Dendritic cell treated with granulocyte-macrophage colony-stimulating factor and Interleukin-4, amounts not matched to agents 40 ng/mL and 50 ng/mL, for 4 days (primary cell): ENCODE measurements at regions not wholly inside any gene's neighbourhood (a gene's known extent, or its start where the extent isn't known, plus 50 kb on each side); places are given as distances from the start of the nearest gene placed in this dataset.

Experiments
- H3K27ac Mint-ChIP-seq: one replicate; pipeline ENCODE4 v1.8.0; 2022; ENCODE audit warnings: mild to moderate bottlenecking, mixed read lengths
- H3K27me3 Mint-ChIP-seq: one replicate; pipeline ENCODE4 v1.8.0; 2022; ENCODE audit warnings: mild to moderate bottlenecking, mixed read lengths
- H3K36me3 Mint-ChIP-seq: one replicate; pipeline ENCODE4 v1.8.0; 2022; ENCODE audit warnings: low read depth, mixed read lengths
- H3K4me1 Mint-ChIP-seq: one replicate; pipeline ENCODE4 v1.8.0; 2022; ENCODE audit warnings: low read depth, mixed read lengths
- H3K4me3 Mint-ChIP-seq: one replicate; pipeline ENCODE4 v1.8.0; 2022; ENCODE audit warnings: mild to moderate bottlenecking, moderate library complexity, mixed read lengths
- H3K9me3 Mint-ChIP-seq: one replicate; pipeline ENCODE4 v1.8.0; 2022; ENCODE audit warnings: mixed read lengths
- intact Hi-C: fragments of 100-400 bp; cut with micrococcal nuclease; formaldehyde crosslinking; loops from one replicate; pipeline ENCODE4 v1.15.0; 2022

DNA sequence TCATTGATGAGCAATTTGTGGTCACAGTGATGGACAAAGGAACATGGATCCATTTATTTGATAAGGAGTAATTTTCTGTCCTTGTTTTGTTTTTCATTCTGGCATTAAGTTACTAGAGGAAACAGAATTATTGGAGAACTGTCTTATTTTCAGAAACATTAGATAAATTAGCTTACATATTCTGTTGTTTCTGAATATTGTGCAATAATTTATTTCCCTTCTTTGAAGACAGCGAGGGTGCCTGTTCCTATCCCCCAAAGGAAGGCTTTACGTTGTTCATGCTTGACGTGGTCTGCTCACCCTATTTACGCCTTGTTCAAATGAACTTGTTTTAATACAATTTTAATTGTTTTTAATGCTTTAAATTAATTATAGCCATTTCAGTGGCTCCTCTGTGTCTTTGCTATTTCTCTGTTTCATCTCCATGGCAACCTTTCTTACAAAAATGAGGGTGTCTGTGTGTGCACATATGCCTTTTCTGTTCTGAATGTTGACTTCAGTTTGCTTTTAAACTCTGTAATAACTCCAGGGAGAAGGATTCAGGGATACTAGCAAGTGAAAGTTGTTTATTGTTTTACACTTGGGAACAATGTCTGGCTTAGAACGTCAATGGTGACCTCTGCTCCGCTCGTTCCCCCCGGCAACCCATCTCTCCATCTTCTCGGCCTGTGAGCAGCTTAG, 138.3 kb upstream of the PLET1 start:
- intact Hi-C loops = no loop called here
- Mint-ChIP-seq H3K9me3 (no peaks in the 10 kb centered on the region), H3K27me3 (no peaks in the 10 kb centered on the region), H3K4me3 (no peak overlapping the region), H3K4me1 (no peaks in the 10 kb centered on the region), H3K27ac (no peak overlapping the region), H3K36me3 (no peaks in the 10 kb centered on the region)

DNA sequence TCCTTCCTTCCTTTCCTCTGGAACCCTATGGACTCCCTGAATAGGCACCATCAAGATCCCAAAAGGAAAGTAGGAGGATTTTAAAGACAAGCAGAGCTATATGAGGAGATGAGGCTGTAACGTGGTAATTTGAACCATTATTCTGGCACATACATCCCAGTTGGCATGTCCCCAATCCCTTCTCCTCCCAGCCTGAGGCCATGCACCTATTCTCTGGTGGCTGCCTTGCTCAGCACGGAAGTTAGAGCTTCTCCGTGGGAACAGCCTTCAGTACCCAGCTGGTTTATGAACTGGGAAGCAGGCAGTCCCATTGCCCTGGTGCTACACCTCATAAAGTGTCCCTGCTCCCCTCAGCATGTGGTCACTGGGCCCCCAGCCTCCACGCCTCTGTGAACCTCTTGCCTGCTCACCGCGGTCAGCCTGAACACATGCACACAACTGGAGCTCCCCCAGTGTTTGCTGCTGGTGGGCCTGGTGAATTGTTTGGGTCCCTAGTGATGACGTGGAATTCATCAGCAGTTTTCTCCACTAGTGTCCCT, 139.9 kb upstream of the PLET1 start:
- Mint-ChIP-seq H3K27me3 (no peaks in the 10 kb centered on the region), H3K27ac (no peak overlapping the region), H3K4me1 (no peaks in the 10 kb centered on the region), H3K9me3 (no peaks in the 10 kb centered on the region), H3K36me3 (no peaks in the 10 kb centered on the region), H3K4me3 (no peak overlapping the region)
- intact Hi-C loops = no loop called here

DNA sequence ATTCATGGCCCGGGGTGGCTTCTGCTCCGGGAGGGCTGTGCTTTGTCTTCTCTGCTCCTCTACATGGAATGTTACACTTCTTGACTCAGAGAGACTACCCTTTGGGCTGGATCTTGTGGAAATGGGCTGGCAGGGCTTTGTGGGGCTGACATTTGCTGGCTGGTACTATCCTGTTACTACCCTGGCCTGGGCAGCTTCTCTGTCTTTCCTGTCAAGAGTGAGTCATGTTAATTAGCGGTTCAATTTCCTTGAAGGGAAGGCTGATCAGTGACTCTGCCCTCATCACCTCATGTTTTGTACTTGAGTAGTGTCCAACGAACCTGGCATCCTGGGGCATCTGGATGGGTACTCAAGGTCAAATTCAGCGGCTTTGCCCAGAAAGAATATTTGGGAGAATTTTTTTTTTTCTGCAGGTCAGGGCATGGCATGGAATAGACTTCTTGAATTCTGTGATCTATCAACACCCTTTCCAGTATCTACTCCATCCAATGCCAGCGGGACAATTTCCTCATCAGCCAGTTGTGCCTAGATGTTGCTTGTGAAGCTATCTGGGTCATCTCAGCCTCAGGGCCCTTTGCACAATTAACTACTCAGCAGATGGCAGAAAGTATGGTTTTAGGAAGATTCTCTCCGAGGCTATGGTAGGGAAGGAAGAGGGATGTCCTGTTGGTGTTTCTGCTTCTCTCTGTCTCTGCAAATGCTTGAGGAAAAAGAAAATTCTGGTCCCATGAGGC, 140.5 kb upstream of the PLET1 start:
- Mint-ChIP-seq H3K4me1 (no peaks in the 10 kb centered on the region), H3K4me3 (no peak overlapping the region), H3K27me3 (no peaks in the 10 kb centered on the region), H3K27ac (no peak overlapping the region), H3K36me3 (no peaks in the 10 kb centered on the region), H3K9me3 (no peaks in the 10 kb centered on the region)
- intact Hi-C loops = no loop called here

DNA sequence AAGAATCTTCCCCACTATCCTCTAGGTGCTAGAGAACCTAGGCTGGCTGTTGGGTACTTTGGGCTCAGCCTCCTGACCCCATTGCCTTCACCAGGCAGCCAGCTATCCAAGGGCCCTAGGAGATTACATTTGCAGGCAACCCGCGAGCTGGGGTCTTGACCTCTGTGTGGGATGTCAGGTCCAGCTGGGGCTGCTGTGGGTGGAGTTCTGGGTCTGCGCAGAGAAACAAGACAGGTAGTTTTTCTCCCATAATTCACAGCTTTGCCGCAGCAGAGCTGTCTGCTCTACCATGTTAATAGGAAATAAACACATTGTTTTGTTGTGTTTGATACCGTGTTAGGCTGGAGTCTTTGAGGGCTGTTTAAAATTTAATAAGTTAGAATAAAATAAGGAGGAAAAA, 142.8 kb upstream of the PLET1 start:
- H3K27ac Mint-ChIP-seq = no peak overlapping the region
- intact Hi-C loops = no loop called here
- peaks cover 3% of the 10 kb centered on the region for H3K27me3 Mint-ChIP-seq
- H3K4me3 Mint-ChIP-seq = no peak overlapping the region
- no peaks in the 10 kb centered on the region for H3K36me3 Mint-ChIP-seq
- no peaks in the 10 kb centered on the region for H3K4me1 Mint-ChIP-seq
- H3K9me3 Mint-ChIP-seq = no peaks in the 10 kb centered on the region

DNA sequence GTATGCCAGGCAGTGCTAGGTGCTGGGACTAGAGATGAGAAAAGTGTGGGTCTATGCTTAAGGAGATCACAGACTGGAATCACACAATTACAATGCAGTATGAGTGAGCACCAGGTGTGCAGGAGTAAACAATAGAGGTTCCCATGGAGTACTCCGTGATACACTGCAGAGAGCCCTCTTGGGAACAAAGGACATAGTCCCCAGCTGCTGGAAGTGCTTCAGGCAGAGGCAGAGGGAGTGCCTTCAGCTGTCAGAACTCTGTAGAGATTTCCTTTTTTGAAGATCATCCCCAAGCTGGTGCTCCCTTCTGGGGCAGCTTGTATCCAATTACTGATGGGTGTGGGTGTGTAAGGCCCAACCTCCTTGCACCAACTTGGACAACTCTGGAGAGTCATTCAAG, 143.5 kb upstream of the PLET1 start:
- Mint-ChIP-seq H3K4me3 (no peak overlapping the region), H3K9me3 (no peaks in the 10 kb centered on the region), H3K36me3 (no peaks in the 10 kb centered on the region), H3K27ac (no peak overlapping the region), H3K27me3 (peaks cover 3% of the 10 kb centered on the region), H3K4me1 (no peaks in the 10 kb centered on the region)
- intact Hi-C loops = no loop called here

DNA sequence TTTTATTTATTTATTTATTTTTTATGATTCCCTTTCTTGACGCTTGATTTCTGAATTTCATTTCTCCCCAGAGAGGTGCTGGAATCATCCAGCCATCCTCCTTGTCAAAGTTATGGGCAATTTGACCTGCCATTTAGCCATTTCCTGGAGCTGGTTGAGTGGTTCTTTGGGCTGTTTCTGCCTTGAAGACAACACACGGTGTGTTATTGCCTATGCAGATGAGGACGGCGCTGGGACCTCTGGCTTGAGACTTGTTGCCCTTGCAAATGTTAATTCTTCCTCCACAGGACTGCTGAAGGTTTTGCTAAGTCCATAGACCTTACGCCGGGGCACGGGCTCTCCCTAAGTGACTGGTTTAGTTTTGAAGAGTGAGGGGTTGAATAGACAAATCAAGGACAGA, 147.9 kb upstream of the PLET1 start:
- H3K4me3 Mint-ChIP-seq = no peak overlapping the region
- intact Hi-C loops = no loop called here
- no peaks in the 10 kb centered on the region for H3K9me3 Mint-ChIP-seq
- H3K4me1 Mint-ChIP-seq = peaks cover 7% of the 10 kb centered on the region
- no peak overlapping the region for H3K27ac Mint-ChIP-seq
- no peaks in the 10 kb centered on the region for H3K36me3 Mint-ChIP-seq
- peaks cover 3% of the 10 kb centered on the region for H3K27me3 Mint-ChIP-seq

DNA sequence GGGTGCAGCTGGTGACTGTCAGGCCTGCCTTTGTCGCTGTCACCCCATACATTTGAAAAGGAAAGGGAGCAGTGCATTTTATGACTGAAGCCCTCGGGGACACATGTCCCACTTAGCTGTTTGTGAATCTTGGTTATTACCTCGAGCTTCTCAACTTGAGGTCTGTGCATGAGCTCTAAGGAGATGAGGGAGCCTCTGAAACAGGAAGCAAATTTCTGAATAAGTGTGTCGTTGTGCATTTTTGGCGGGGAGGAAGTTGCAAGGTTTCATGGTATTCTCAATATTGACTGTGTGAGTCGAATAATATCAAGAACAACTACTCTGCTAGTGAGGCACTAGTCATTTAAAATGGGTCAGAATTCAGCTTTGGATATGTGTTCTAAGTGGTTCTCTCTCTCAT, 149.7 kb upstream of the PLET1 start:
- Mint-ChIP-seq H3K27me3 (peaks cover 6% of the 10 kb centered on the region), H3K27ac (no peak overlapping the region), H3K4me3 (no peak overlapping the region), H3K4me1 (peaks cover 7% of the 10 kb centered on the region), H3K36me3 (no peaks in the 10 kb centered on the region), H3K9me3 (peaks cover 9% of the 10 kb centered on the region)
- intact Hi-C loops = no loop called here

DNA sequence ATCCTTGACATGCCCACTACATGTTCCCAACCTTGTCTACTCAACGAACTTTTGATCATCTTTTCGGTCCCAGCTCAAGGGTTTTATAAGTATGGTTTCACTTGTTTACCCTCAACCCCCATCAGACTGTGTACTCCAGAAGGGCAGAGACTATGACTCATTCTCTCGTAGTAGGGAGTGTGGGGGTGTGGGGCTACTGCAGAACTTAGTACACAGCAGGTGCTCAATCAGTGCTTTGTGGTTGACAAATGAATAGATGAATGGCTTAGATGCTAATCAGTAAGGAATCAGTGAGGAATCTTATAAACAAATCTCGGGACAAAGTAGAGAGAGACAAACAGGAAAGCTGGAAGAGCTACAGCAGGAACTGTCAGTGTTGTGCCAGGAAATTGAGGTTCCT, 151.7 kb upstream of the PLET1 start:
- intact Hi-C loops = no loop called here
- Mint-ChIP-seq H3K27me3 (peaks cover 7% of the 10 kb centered on the region), H3K36me3 (no peaks in the 10 kb centered on the region), H3K4me3 (no peak overlapping the region), H3K27ac (no peak overlapping the region), H3K9me3 (peaks cover 10% of the 10 kb centered on the region), H3K4me1 (peaks cover 7% of the 10 kb centered on the region)

DNA sequence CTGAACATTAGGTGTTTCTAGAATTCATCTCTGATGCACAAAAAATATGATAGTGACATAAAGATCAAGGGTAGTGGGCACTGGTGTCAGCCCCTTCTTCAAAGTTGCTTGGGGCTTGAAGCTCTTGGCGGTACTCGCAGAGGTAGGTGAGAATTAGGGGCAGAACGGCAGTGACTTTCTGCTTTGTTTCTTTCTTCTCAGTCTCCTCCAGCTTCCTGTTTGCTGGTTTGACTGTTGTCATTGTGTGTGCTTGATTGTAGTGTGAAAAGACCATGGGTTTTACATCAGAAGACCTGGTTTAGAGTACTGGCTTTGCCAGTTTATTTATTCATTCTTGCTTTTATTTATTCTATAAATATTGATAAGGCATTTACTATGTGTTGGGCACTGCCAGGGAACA, 156.7 kb upstream of the PLET1 start:
- no peak overlapping the region for H3K4me3 Mint-ChIP-seq
- peaks cover 9% of the 10 kb centered on the region for H3K27me3 Mint-ChIP-seq
- intact Hi-C loops = no loop called here

DNA sequence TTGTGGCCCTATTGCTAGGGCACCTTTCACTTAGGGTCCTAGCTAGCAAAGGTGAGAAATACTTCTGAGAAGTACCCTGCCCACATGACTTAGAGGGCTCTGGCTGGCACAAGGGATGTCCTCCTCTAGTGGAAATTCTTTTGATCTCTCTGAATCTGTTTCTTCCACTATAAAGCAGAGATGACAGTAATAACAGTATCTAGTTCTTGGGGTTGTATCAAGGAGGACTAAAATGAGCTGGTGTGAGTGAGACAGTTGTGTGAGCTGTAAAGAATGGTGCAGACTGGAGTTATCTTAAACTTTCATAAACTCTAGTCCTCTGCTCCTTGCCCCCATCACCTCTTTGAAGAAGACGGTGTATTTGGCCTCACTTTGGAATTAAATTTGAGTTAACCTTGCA, 157.8 kb upstream of the PLET1 start:
- H3K9me3 Mint-ChIP-seq = peaks cover 10% of the 10 kb centered on the region
- no peak overlapping the region for H3K27ac Mint-ChIP-seq
- H3K4me1 Mint-ChIP-seq = no peaks in the 10 kb centered on the region
- H3K27me3 Mint-ChIP-seq = peaks cover 9% of the 10 kb centered on the region
- H3K36me3 Mint-ChIP-seq = no peaks in the 10 kb centered on the region
- no peak overlapping the region for H3K4me3 Mint-ChIP-seq
- intact Hi-C loops = no loop called here

More for the DNA sequence above, 156.7 kb upstream of the PLET1 start:
- no peaks in the 10 kb centered on the region for H3K36me3 Mint-ChIP-seq
- H3K9me3 Mint-ChIP-seq = peaks cover 10% of the 10 kb centered on the region
- H3K4me1 Mint-ChIP-seq = no peaks in the 10 kb centered on the region
- H3K27ac Mint-ChIP-seq = no peak overlapping the region

DNA sequence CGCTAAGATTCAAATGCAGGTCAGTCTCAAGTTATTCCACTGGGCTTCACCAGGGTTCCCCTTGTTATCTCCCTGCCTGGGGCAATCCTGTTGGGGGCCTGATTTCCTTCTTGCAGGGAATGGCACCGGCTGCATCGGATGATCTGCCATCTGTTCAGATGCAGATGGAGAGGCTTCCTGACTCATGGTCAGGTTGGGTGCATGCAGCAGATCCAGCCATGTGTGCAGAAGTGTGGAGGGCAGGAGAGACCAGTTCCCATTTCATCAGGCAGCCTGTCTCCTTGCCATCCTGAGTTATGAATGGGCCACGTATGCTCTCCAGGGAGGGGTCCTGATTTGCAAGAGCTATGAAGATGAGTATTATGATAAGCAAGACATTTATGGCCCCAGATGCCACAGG, 161.2 kb upstream of the PLET1 start:
- Mint-ChIP-seq H3K4me3 (no peak overlapping the region), H3K27me3 (peaks cover 3% of the 10 kb centered on the region), H3K9me3 (no peaks in the 10 kb centered on the region), H3K27ac (no peak overlapping the region), H3K36me3 (no peaks in the 10 kb centered on the region), H3K4me1 (no peaks in the 10 kb centered on the region)
- intact Hi-C loops = no loop called here

DNA sequence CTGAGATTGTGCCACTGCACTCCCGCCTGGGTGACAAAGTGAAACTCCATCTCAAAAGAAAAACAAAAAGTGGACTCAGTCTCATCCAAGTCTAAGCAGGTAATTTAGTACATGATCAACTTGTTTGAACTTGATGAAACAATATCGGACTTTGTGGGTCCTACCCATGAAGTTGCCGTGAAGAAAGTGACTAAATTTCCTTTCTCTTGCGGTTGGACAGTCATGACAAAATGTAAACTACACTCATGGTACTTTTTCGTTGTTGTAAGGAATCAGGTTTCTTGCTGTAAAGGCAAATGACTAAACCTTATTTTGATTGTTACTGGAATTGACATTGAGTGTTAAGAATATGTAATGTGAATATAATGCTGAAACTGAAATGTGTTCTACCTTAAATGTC, 164.5 kb upstream of the PLET1 start:
- Mint-ChIP-seq H3K9me3 (peaks cover 10% of the 10 kb centered on the region), H3K4me1 (no peaks in the 10 kb centered on the region), H3K4me3 (no peak overlapping the region), H3K27me3 (no peaks in the 10 kb centered on the region), H3K27ac (no peak overlapping the region), H3K36me3 (no peaks in the 10 kb centered on the region)
- intact Hi-C loops = no loop called here

DNA sequence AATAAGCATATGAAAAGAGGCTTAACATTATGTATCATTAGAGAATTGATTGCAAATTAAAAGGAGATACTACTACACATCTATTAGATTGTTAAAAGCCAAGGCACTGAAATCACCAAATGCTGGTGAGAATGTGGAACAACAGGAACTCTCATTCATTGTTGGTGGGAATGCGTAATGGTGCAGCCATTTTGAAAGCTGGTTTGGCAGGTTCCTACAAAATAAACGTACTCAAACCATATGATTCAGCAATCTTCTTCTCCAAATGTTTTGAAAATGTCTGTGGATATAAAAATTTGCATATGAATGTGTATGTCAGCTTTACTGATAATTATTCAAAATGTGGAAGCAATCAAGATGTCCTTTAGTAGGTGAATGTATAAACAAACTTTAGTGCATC, 176.4 kb upstream of the PLET1 start:
- Mint-ChIP-seq H3K27ac (no peak overlapping the region), H3K9me3 (peaks cover 38% of the 10 kb centered on the region), H3K4me3 (no peak overlapping the region), H3K27me3 (peaks cover 5% of the 10 kb centered on the region), H3K36me3 (no peaks in the 10 kb centered on the region), H3K4me1 (no peaks in the 10 kb centered on the region)
- intact Hi-C loops = no loop called here

DNA sequence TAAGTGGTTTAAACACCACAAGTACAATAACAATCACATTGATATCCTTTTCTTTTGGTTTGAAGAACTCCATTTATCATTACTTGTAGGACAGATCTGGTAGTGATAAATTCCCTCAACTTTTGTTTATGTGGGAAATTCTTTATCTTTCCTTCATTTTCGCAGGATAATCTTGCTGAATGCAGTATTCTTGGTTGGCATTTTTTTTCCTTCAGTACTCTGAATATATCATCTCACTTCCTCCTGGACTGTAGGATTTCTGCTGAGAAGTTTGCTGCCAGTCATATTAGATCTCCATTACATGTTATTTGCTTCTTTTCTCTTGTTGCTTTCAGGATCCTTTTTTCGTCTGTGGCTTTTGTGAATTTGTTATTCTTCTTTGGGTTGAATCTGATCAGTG, 179.0 kb upstream of the PLET1 start:
- peaks cover 2% of the 10 kb centered on the region for H3K27me3 Mint-ChIP-seq
- no peak overlapping the region for H3K4me3 Mint-ChIP-seq
- H3K27ac Mint-ChIP-seq = no peak overlapping the region
- H3K9me3 Mint-ChIP-seq = peaks cover 49% of the 10 kb centered on the region
- no peaks in the 10 kb centered on the region for H3K4me1 Mint-ChIP-seq
- intact Hi-C loops = no loop called here
- H3K36me3 Mint-ChIP-seq = no peaks in the 10 kb centered on the region

DNA sequence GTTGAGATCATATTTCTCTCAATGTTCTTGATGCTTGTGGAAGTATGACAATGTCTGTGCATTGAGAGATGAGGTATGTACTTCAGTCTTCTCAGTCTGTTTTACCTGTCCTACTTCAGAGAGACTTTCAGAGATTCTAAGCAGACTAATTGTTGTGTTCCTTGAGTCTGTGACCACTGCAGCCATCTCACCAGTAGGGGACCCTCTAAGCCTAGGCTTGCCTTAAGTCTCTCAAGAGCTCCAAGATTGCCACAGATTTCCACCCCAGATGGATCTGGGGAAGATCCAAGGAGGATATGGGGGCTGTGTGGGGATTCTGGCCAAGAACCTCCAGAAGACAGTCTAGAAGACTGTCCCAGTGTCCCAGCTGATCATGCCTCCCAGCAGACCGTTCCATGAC, 179.9 kb upstream of the PLET1 start:
- H3K4me3 Mint-ChIP-seq = no peak overlapping the region
- no peaks in the 10 kb centered on the region for H3K36me3 Mint-ChIP-seq
- peaks cover 58% of the 10 kb centered on the region for H3K9me3 Mint-ChIP-seq
- peaks cover 2% of the 10 kb centered on the region for H3K27me3 Mint-ChIP-seq
- no peaks in the 10 kb centered on the region for H3K4me1 Mint-ChIP-seq
- intact Hi-C loops = no loop called here
- no peak overlapping the region for H3K27ac Mint-ChIP-seq
